PC-9 (cell line): ENCODE measurements at regions not wholly inside any gene's neighbourhood (a gene's known extent, or its start where the extent isn't known, plus 50 kb on each side); places are given as distances from the start of the nearest gene placed in this dataset.

Source experiments
- CTCF ChIP-seq: fragments of 200-600 bp; sonication (generic); conservative IDR thresholded peaks from 2 replicates; pipeline ENCODE4 v1.6.1; 2017; ENCODE audit warnings: mixed run types, antibody characterized with exemption, mild to moderate bottlenecking, moderate library complexity
- EZH2 ChIP-seq: fragments of 200-600 bp; sonication (generic); IDR thresholded peaks from 2 replicates; pipeline ENCODE4 v1.8.0; 2017; ENCODE audit warnings: antibody characterized with exemption, low read depth

GRCh38 chr13:82772816-82773215, 1109.5 kb downstream of the SLITRK1 start:
- TF ChIP-seq CTCF (no peak), EZH2 (no peak)
